B cell (primary cell): ENCODE measurements at regions not wholly inside any gene's neighbourhood (a gene's known extent, or its start where the extent isn't known, plus 50 kb on each side); places are given as distances from the start of the nearest gene placed in this dataset.

ENCODE experiments used
- EZH2 ChIP-seq: IDR thresholded peaks from 2 replicates; pipeline ENCODE4 v1.6.1; 2012; ENCODE audit warnings: borderline replicate concordance, low read depth, mild to moderate bottlenecking, moderate library complexity, low read length; ENCODE audit not compliant: insufficient read depth, poor library complexity, severe bottlenecking
- TF ChIP-seq, protein P1 (sequence below): fragments of 200-600 bp; IDR thresholded peaks from one replicate; pipeline ENCODE4 v1.8.0; 2022; ENCODE audit warnings: antibody characterized with exemption, mild to moderate bottlenecking

DNA sequence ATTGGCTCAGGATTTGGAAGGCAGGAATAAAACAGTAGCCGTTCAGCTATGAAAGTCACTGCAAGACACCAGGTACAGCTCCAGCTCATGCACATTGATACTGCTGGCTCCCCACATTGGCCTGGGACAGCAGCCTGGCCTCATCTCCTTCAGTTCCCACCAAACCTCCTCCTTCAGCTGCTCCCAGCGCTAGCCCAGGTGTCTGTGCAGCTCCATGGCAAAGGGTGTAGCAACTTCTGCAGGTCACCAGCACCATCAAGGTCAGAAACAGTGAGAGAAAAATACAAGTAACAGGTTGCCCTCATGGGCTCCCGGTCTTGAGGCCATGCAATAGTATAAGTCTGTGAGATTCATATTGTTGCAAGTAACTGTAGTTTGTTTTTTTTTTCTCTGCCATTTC is 216.7 kb upstream of the CTAGE1 start:
- TF ChIP-seq, protein P1, sequence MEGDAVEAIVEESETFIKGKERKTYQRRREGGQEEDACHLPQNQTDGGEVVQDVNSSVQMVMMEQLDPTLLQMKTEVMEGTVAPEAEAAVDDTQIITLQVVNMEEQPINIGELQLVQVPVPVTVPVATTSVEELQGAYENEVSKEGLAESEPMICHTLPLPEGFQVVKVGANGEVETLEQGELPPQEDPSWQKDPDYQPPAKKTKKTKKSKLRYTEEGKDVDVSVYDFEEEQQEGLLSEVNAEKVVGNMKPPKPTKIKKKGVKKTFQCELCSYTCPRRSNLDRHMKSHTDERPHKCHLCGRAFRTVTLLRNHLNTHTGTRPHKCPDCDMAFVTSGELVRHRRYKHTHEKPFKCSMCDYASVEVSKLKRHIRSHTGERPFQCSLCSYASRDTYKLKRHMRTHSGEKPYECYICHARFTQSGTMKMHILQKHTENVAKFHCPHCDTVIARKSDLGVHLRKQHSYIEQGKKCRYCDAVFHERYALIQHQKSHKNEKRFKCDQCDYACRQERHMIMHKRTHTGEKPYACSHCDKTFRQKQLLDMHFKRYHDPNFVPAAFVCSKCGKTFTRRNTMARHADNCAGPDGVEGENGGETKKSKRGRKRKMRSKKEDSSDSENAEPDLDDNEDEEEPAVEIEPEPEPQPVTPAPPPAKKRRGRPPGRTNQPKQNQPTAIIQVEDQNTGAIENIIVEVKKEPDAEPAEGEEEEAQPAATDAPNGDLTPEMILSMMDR: no peak
- TF ChIP-seq EZH2: no peak
